GM23338 (cell line): ENCODE measurements at regions not wholly inside any gene's neighbourhood (a gene's known extent, or its start where the extent isn't known, plus 50 kb on each side); places are given as distances from the start of the nearest gene placed in this dataset.

Experiments used
- ATAC-seq: fragments of 200-7000 bp; cut with Tn5 transposase; 3 replicates; pipeline ENCODE4 v1.9.1; 2020
- DNase-seq: peaks from one replicate; pipeline ENCODE4 v3.0.0-alpha.2; 2015; ENCODE audit warnings: low spot score
- H2AFZ ChIP-seq: fragments of 200-600 bp; sonication (generic); 2 replicates; pipeline ENCODE4 v1.8.0; 2016; ENCODE audit warnings: antibody characterized with exemption, mild to moderate bottlenecking, moderate library complexity
- H3F3A ChIP-seq: fragments of 200-600 bp; sonication (generic); replicated peaks from 2 replicates; pipeline ENCODE4 v1.8.0; 2017; ENCODE audit warnings: antibody characterized with exemption, mixed run types, low read depth
- H3K27ac ChIP-seq: fragments of 200-600 bp; sonication (generic); 2 replicates; pipeline ENCODE4 v1.6.1; 2016; ENCODE audit warnings: low read depth
- H3K27me3 ChIP-seq: fragments of 200-600 bp; sonication (generic); 2 replicates; pipeline ENCODE4 v1.8.0; 2016; ENCODE audit warnings: mild to moderate bottlenecking, mixed run types, moderate library complexity; ENCODE audit not compliant: insufficient read depth
- H3K36me3 ChIP-seq: fragments of 200-600 bp; sonication (generic); 2 replicates; pipeline ENCODE4 v1.8.0; 2016; ENCODE audit warnings: mild to moderate bottlenecking; ENCODE audit not compliant: insufficient read depth
- H3K4me1 ChIP-seq: fragments of 200-600 bp; sonication (generic); 2 replicates; pipeline ENCODE4 v1.8.0; 2016; ENCODE audit warnings: mild to moderate bottlenecking, moderate library complexity; ENCODE audit not compliant: insufficient read depth
- H3K4me2 ChIP-seq: fragments of 200-600 bp; sonication (generic); 2 replicates; pipeline ENCODE4 v1.7.1; 2017; ENCODE audit warnings: mixed run types
- H3K4me3 ChIP-seq: fragments of 200-600 bp; sonication (generic); 2 replicates; pipeline ENCODE4 v1.6.1; 2016; ENCODE audit warnings: mixed run types
- H3K79me2 ChIP-seq: fragments of 200-600 bp; sonication (generic); replicated peaks from 2 replicates; pipeline ENCODE4 v1.8.0; 2017; ENCODE audit warnings: mild to moderate bottlenecking; ENCODE audit not compliant: insufficient read depth
- H3K9me2 ChIP-seq: fragments of 200-600 bp; sonication (generic); 2 replicates; pipeline ENCODE4 v1.8.0; 2017; ENCODE audit not compliant: insufficient read depth
- H4K20me1 ChIP-seq: fragments of 200-600 bp; sonication (generic); replicated peaks from 2 replicates; pipeline ENCODE4 v1.8.0; 2017; ENCODE audit warnings: mild to moderate bottlenecking; ENCODE audit not compliant: insufficient read depth
- H3K27ac Mint-ChIP-seq: 2 replicates; pipeline ENCODE4 v1.8.0; 2020; ENCODE audit warnings: inconsistent platforms, mild to moderate bottlenecking, moderate library complexity, mixed read lengths
- H3K27me3 Mint-ChIP-seq: 3 replicates; pipeline ENCODE4 v1.8.0; 2022; ENCODE audit warnings: low read depth, mild to moderate bottlenecking, moderate library complexity, mixed read lengths, inconsistent platforms; ENCODE audit not compliant: insufficient read depth, poor library complexity
- H3K36me3 Mint-ChIP-seq: 3 replicates; pipeline ENCODE4 v1.8.0; 2021; ENCODE audit warnings: low read depth, mild to moderate bottlenecking, inconsistent platforms, moderate library complexity, mixed read lengths
- H3K4me1 Mint-ChIP-seq: 3 replicates; pipeline ENCODE4 v1.8.0; 2020; ENCODE audit warnings: mild to moderate bottlenecking, inconsistent platforms, mixed read lengths
- H3K4me3 Mint-ChIP-seq: 3 replicates; pipeline ENCODE4 v1.8.0; 2021; ENCODE audit warnings: moderate library complexity, mild to moderate bottlenecking, inconsistent platforms, mixed read lengths
- H3K9me3 Mint-ChIP-seq: 3 replicates; pipeline ENCODE4 v1.8.0; 2020; ENCODE audit warnings: moderate library complexity, mild to moderate bottlenecking, inconsistent platforms, mixed read lengths
- CREB1 ChIP-seq: fragments of 250-450 bp; sonication (Bioruptor Pico); IDR thresholded peaks from 2 replicates; pipeline ENCODE4 v1.5.0; 2020; ENCODE audit warnings: low read depth, mild to moderate bottlenecking, moderate library complexity
- EZH2phosphoT487 ChIP-seq: fragments of 200-600 bp; sonication (generic); IDR thresholded peaks from one replicate; pipeline ENCODE4 v1.8.1; 2018; ENCODE audit warnings: antibody characterized with exemption; ENCODE audit not compliant: unreplicated experiment
- JUNB ChIP-seq: IDR thresholded peaks from one replicate; pipeline ENCODE4 v1.6.1; 2016; ENCODE audit warnings: antibody characterized with exemption; ENCODE audit not compliant: unreplicated experiment
- POLR2AphosphoS5 ChIP-seq: IDR thresholded peaks from 2 replicates; pipeline ENCODE4 v1.6.1; 2016; ENCODE audit warnings: antibody characterized with exemption, low read depth
- REST ChIP-seq: IDR thresholded peaks from one replicate; pipeline ENCODE4 v1.6.1; 2018; ENCODE audit warnings: antibody characterized with exemption; ENCODE audit not compliant: unreplicated experiment
- ZNF462 ChIP-seq: fragments of 250-450 bp; sonication (Bioruptor Pico); IDR thresholded peaks from 2 replicates; pipeline ENCODE4 v1.5.0; 2020; ENCODE audit warnings: mild to moderate bottlenecking, moderate library complexity
- TF ChIP-seq, protein P1 (sequence below): IDR thresholded peaks from 2 replicates; pipeline ENCODE4 v1.6.1; 2016; ENCODE audit warnings: antibody characterized with exemption

- TF ChIP-seq POLR2AphosphoS5 (no peak), ZNF462 (CRISPR knock-in tag) (no peak), JUNB (no peak), EZH2phosphoT487 (no peak), REST (no peak), CREB1 (CRISPR knock-in tag) (no peak)
- TF ChIP-seq, protein P1, sequence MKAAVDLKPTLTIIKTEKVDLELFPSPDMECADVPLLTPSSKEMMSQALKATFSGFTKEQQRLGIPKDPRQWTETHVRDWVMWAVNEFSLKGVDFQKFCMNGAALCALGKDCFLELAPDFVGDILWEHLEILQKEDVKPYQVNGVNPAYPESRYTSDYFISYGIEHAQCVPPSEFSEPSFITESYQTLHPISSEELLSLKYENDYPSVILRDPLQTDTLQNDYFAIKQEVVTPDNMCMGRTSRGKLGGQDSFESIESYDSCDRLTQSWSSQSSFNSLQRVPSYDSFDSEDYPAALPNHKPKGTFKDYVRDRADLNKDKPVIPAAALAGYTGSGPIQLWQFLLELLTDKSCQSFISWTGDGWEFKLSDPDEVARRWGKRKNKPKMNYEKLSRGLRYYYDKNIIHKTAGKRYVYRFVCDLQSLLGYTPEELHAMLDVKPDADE = no peak
- H4K20me1 ChIP-seq = no peaks in the 10 kb centered on the region
- no peaks in the 10 kb centered on the region for H3K27me3 ChIP-seq
- Mint-ChIP-seq H3K27ac (no peak overlapping the region), H3K4me3 (no peak overlapping the region), H3K36me3 (no peaks in the 10 kb centered on the region), H3K27me3 (peaks cover 4% of the 10 kb centered on the region), H3K4me1 (0 out of 3 replicates have a peak, but pooled peaks cover 3% of the 10 kb centered on the region), H3K9me3 (no peaks in the 10 kb centered on the region)
- no peak overlapping the region for H3K27ac ChIP-seq
- no peaks in the 10 kb centered on the region for H3K9me2 ChIP-seq
- H3F3A ChIP-seq = no peaks in the 10 kb centered on the region
- ATAC-seq = no peak
- H3K4me3 ChIP-seq = no peak overlapping the region
- H2AFZ ChIP-seq = no peak overlapping the region
- no peaks in the 10 kb centered on the region for H3K79me2 ChIP-seq
- H3K4me1 ChIP-seq = no peaks in the 10 kb centered on the region
- no peaks in the 10 kb centered on the region for H3K36me3 ChIP-seq
- no peak overlapping the region for H3K4me2 ChIP-seq
- no peak for DNase-seq
These were observed 116.6 kb upstream of the RAI2 start for GRCh38 chrX:17977696-17978095.
